ENCODE measurements at regions not wholly inside any gene's neighbourhood (a gene's known extent, or its start where the extent isn't known, plus 50 kb on each side); places are given as distances from the start of the nearest gene placed in this dataset.
"Not testable (repeated sequence)": the region's sequence is repeated elsewhere in the genome, so short reads cannot be mapped to it uniquely, and the experiment has no call there.

- TF ChIP-seq CTCF (IDR thresholded peaks at IDR 0.05) (no peak), POLR2AphosphoS5 (IDR thresholded peaks at IDR 0.05) (no peak), EP300 (IDR thresholded peaks at IDR 0.05) (no peak), POLR2A (IDR thresholded peaks at IDR 0.05) (no peak)
- H3K27ac ChIP-seq, result no peak overlapping the region
These were observed 138.8 kb downstream of the PCSK1 start for GRCh38 chr5:96293966-96294883.

GRCh38 chr5:96292582-96293247, 140.3 kb downstream of the PCSK1 start:
- no peak overlapping the region for H3K27ac ChIP-seq
- H3K9me3 ChIP-seq, result no peaks in the 10 kb centered on the region
- no peaks in the 10 kb centered on the region for H3K36me3 ChIP-seq
- DNase-seq (no peak), ATAC-seq (ENCODE audit: low FRiP score in 2 of 2) (peak in 1 of 2 donors; percentile 85)
- TF ChIP-seq CTCF (IDR thresholded peaks at IDR 0.05) (no peak), POLR2AphosphoS5 (IDR thresholded peaks at IDR 0.05) (no peak), EP300 (IDR thresholded peaks at IDR 0.05) (no peak), POLR2A (IDR thresholded peaks at IDR 0.05) (no peak)
- 81 to 86% methylated on average over 8 of the region's 8 CpGs for WGBS, 2 donors
- no peak overlapping the region for H3K4me3 ChIP-seq
- H3K4me1 ChIP-seq, result peaks cover 0 to 8% (median 2%) of the 10 kb centered on the region in 4 donors
- no peaks in the 10 kb centered on the region for H3K27me3 ChIP-seq

More at GRCh38 chr5:96293966-96294883, 138.8 kb downstream of the PCSK1 start:
- Histone ChIP-seq H3K4me3 (no peak overlapping the region), H3K27me3 (no peaks in the 10 kb centered on the region), H3K9me3 (no peaks in the 10 kb centered on the region), H3K36me3 (no peaks in the 10 kb centered on the region), H3K4me1 (peaks cover 0 to 3% (median 0%) of the 10 kb centered on the region in 4 donors)
- ATAC-seq (ENCODE audit: low FRiP score in 2 of 2) (no peak), DNase-seq (no peak)
- 47 to 51% methylated on average over 2 of the region's 2 CpGs for WGBS, 2 donors

DNA sequence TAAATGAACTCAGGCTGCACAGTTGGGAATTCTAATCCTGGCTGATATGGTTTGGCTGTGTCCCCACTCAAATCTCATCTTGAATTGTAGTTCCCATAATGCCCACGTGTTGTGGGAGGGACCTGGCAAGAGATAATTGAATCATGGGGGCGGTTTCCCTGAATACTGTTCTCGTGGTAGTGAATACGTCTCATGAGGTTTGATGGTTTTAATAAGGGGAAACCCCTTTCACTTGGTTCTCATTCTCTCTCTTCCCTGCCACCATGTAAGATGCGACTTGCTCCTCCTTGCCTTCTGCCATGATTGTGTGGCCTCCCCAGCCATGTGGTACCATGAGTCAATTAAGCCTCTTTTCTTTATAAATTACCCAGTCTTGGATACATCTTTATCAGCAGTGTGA, 143.8 kb downstream of the PCSK1 start:
- WGBS, 2 donors, result 82% methylated on average over 5 of the region's 5 CpGs
- not testable (repeated sequence) for H3K4me1 ChIP-seq; DNase-seq; H3K27ac ChIP-seq; H3K4me3 ChIP-seq; H3K27me3 ChIP-seq; H3K9me3 ChIP-seq; H3K36me3 ChIP-seq; ATAC-seq (ENCODE audit: low FRiP score in 2 of 2)

- Histone ChIP-seq H3K36me3 (no peaks in the 10 kb centered on the region), H3K27ac (no peak overlapping the region), H3K4me3 (no peak overlapping the region), H3K4me1 (peaks cover 0 to 8% (median 0%) of the 10 kb centered on the region in 4 donors), H3K27me3 (no peaks in the 10 kb centered on the region), H3K9me3 (no peaks in the 10 kb centered on the region)
- DNase-seq (no peak), ATAC-seq (ENCODE audit: low FRiP score in 2 of 2) (no peak)
- WGBS, 2 donors, result 38 to 54% methylated on average over 1 of the region's 1 CpG
- no peak for TF ChIP-seq POLR2AphosphoS5 (IDR thresholded peaks at IDR 0.05)
- no peak for TF ChIP-seq CTCF (IDR thresholded peaks at IDR 0.05)
- TF ChIP-seq EP300 (IDR thresholded peaks at IDR 0.05), result no peak
- TF ChIP-seq POLR2A (IDR thresholded peaks at IDR 0.05), result no peak
These were observed 144.2 kb downstream of the PCSK1 start for GRCh38 chr5:96288845-96289185.

DNA sequence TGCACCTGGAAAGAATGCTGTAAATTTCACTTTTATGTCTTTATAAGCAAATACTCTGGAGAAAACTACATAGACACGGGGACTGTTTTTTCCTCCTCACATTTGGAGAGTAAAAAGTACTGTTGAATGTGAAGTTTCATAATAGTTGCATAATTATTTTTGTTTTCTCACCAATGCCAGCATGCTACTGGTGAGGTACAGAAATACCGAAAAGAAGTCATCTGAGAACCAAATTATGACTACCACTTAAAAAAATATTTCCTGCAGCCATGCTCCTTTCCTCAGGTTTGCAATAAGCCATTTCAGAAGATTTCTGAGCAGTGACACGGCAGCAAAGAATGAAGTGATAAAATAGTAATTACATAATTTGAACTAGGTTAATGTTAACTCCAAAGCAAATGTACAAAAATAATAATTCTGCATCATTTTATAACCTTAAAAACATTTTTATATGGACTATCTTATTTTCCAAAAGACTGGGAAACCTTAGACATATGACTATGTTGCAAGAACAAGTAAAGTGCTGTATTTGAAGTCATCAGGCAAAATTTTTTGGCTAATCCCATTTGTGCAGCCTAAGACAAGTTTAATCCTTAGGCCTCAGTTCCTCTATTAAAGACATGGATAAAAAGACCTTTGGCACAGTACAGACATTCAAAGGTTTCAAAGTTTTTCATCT, 144.7 kb downstream of the PCSK1 start:
- no peaks in the 10 kb centered on the region for H3K9me3 ChIP-seq
- DNase-seq (no peak), ATAC-seq (ENCODE audit: low FRiP score in 2 of 2) (no peak)
- H3K4me1 ChIP-seq, result peaks cover 0 to 8% (median 0%) of the 10 kb centered on the region in 4 donors
- H3K36me3 ChIP-seq, result no peaks in the 10 kb centered on the region
- H3K27me3 ChIP-seq, result no peaks in the 10 kb centered on the region
- no peak overlapping the region for H3K27ac ChIP-seq
- TF ChIP-seq POLR2AphosphoS5 (IDR thresholded peaks at IDR 0.05), result no peak
- no peak for TF ChIP-seq EP300 (IDR thresholded peaks at IDR 0.05)
- TF ChIP-seq CTCF (IDR thresholded peaks at IDR 0.05), result no peak
- TF ChIP-seq POLR2A (IDR thresholded peaks at IDR 0.05), result no peak
- H3K4me3 ChIP-seq, result no peak overlapping the region
- 61 to 64% methylated on average over 3 of the region's 3 CpGs for WGBS, 2 donors
